ENCODE measurements at regions not wholly inside any gene's neighbourhood (a gene's known extent, or its start where the extent isn't known, plus 50 kb on each side); places are given as distances from the start of the nearest gene placed in this dataset.

DNA sequence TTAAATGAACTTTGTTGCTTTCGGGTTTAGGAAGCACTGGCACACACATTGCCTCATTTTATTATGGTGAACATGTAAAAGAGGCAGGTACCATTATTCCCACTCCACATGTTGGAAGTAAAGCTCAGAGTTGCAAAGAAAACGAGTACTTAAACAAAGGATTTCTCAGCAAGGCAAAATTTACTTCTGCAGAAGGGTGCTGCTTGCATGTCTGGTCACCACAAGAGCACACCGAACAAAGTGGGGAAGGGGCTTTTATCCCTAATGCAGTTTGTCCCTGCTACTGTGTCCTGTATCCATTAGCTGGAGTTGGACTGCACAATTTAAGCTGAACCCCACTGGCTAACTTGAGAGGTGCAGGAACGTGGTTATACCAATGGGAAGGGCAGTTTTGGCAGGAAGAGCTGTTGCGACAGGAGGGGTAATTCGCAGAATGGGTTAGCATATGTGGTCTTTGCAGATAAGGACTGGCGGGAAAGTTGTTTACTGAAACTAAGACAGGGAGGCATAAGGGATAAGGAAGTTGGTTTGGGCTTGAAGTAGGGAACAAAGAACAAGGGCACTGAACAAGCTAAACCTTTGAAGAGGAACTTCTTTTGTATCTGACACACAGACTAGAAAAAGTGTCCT is 545.5 kb downstream of the UQCRFS1 start:
- DNase-seq (ENCODE audit: low spot score in 2 of 2), result no peak
- Mint-ChIP-seq H3K4me3 (no peak overlapping the region), H3K27ac (no peak overlapping the region), H3K9me3 (peaks cover 27% of the 10 kb centered on the region), H3K36me3 (no peaks in the 10 kb centered on the region), H3K4me1 (no peaks in the 10 kb centered on the region)
- no peak for ATAC-seq

DNA sequence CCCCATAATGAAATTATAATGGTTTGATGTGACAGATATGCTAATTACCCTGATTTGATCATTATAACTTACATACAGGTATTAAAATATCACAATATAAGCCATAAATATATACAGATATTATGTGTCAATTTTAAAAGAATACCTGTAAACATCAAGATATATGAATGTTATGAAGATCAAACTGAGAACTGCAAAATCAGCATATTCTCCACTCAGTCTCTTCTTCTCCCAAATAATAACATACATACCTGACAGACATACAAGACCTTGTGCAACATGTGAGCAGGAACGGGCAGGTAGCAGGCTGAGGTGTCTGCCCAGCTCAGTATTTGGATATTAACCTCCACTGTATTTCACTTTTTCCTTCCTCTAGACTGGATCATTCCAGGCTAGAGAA is 547.2 kb downstream of the UQCRFS1 start:
- H3K27ac Mint-ChIP-seq, result no peak overlapping the region
- ATAC-seq, result no peak
- no peaks in the 10 kb centered on the region for H3K4me1 Mint-ChIP-seq
- no peak overlapping the region for H3K4me3 Mint-ChIP-seq
- no peaks in the 10 kb centered on the region for H3K36me3 Mint-ChIP-seq
- no peak for DNase-seq (ENCODE audit: low spot score in 2 of 2)
- peaks cover 25% of the 10 kb centered on the region for H3K9me3 Mint-ChIP-seq

DNA sequence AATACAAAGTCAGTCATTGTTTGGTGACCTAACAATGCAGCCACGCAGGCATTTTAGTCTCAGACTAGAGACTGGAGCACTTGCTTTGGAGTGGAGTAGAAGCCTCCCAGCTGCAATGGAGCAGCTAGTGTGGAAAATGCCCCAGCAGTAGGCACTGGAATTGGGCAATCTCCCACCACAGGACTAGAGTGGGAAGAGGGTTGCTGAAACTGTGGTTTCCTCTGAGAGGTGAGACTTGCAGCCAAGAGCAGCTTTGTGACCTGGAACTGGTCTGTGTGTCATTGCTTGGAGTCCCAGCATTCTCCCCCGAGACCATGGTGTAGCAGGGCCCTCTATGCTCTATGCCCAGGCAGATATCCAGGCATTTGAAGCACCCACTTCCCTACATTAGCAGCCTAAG is 556.3 kb downstream of the UQCRFS1 start:
- peaks cover 30% of the 10 kb centered on the region for H3K9me3 Mint-ChIP-seq
- H3K27ac Mint-ChIP-seq, result no peak overlapping the region
- no peak for ATAC-seq
- H3K4me1 Mint-ChIP-seq, result no peaks in the 10 kb centered on the region
- H3K4me3 Mint-ChIP-seq, result no peak overlapping the region
- H3K36me3 Mint-ChIP-seq, result no peaks in the 10 kb centered on the region
- DNase-seq (ENCODE audit: low spot score in 2 of 2), result no peak

DNA sequence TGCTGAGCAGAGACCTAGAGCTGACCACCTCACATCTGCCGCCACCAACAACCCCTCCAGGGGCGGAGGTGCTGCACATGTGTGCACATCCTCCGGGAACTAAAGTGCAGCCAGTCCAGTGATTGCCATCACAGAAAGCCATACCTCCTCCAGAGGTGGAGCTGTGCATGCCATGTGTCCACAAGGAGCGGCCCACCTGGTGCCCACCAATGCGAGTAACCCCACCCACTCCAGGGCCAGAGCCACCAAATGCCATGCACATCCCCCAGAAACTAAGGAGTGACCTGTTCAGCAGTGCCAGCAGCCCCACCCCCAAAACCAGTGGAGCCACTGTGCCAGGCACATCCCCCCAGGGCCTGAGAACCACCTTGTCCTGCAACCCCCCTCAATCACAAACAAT is 557.9 kb downstream of the UQCRFS1 start:
- no peaks in the 10 kb centered on the region for H3K4me1 Mint-ChIP-seq
- no peak overlapping the region for H3K4me3 Mint-ChIP-seq
- H3K36me3 Mint-ChIP-seq, result no peaks in the 10 kb centered on the region
- H3K27ac Mint-ChIP-seq, result no peak overlapping the region
- H3K9me3 Mint-ChIP-seq, result peaks cover 28% of the 10 kb centered on the region
- DNase-seq (ENCODE audit: low spot score in 2 of 2) (no peak), ATAC-seq (no peak)

DNA sequence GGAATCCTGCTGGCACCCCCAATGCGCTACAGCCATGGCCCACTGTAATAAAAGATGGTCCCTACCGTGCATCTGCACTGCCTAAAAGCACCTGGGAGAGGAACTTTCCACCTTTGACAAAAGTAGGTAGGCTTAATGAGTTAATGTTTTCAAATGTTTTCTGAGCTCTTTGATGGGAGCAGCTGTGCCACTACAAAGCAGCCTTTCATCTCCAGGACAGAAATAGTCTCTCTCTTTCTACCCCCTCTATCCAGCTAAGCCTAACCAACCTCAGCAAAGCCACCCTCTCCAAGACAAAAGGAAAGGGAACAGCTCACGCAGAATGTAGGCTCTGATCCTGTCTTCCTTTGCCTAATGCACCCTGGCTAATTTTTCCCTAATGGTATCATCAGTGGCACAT is 560.2 kb downstream of the UQCRFS1 start:
- no peak for DNase-seq (ENCODE audit: low spot score in 2 of 2)
- Mint-ChIP-seq H3K36me3 (no peaks in the 10 kb centered on the region), H3K4me1 (no peaks in the 10 kb centered on the region), H3K9me3 (peaks cover 18% of the 10 kb centered on the region), H3K4me3 (no peak overlapping the region), H3K27ac (no peak overlapping the region)
- ATAC-seq, result no peak

DNA sequence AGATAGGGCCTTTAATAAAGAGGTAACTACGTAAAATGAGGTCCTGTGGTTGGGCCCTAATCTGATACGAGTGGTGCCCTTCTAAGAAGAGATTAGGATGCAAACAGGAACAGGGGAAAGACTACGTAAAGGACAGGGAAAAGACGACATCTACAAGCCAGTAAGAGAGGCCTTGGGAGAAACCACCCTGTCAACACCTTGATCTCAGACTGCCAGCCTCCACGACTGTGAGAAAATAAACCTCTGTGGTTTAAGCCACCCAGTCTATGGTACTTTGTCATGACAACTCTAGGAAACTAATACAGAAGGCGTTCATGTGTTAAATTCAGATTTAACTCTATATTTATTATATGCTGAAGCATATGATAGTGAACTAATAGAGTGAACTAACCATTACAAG is 566.3 kb downstream of the UQCRFS1 start:
- Mint-ChIP-seq H3K4me3 (no peak overlapping the region), H3K4me1 (no peaks in the 10 kb centered on the region), H3K9me3 (peaks cover 2% of the 10 kb centered on the region), H3K36me3 (no peaks in the 10 kb centered on the region), H3K27ac (no peak overlapping the region)
- no peak for DNase-seq (ENCODE audit: low spot score in 2 of 2)
- ATAC-seq, result no peak

DNA sequence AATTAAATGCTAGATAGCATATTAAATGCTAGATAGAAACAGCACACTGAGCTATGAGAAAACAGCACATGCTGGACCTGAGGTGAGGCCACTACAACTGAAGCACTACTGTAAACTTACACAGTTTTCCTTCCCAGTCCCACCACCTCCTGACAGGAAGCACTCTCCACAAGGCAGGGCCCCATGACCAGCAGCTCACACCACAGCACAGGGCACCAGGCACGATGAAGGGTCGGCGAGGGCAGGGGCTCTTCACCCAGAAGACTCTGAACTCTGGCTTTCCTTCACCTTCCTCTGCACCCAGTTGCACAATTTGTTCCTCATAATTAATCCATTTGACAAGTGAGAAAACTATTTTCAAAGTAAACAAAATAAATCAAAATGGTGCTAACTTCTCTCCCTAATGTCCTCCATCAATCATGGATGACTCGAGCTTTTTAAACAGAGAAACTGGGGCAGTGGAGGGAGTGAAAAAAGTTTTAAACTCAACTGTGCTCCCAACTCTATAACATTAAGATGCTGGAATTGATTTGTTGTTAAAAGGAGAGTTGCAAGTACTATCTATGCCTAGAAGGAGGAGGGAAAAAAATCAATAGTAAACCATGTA is 568.7 kb downstream of the UQCRFS1 start:
- Mint-ChIP-seq H3K9me3 (no peaks in the 10 kb centered on the region), H3K36me3 (no peaks in the 10 kb centered on the region), H3K4me3 (no peak overlapping the region), H3K27ac (no peak overlapping the region), H3K4me1 (no peaks in the 10 kb centered on the region)
- DNase-seq (ENCODE audit: low spot score in 2 of 2) (no peak), ATAC-seq (no peak)

DNA sequence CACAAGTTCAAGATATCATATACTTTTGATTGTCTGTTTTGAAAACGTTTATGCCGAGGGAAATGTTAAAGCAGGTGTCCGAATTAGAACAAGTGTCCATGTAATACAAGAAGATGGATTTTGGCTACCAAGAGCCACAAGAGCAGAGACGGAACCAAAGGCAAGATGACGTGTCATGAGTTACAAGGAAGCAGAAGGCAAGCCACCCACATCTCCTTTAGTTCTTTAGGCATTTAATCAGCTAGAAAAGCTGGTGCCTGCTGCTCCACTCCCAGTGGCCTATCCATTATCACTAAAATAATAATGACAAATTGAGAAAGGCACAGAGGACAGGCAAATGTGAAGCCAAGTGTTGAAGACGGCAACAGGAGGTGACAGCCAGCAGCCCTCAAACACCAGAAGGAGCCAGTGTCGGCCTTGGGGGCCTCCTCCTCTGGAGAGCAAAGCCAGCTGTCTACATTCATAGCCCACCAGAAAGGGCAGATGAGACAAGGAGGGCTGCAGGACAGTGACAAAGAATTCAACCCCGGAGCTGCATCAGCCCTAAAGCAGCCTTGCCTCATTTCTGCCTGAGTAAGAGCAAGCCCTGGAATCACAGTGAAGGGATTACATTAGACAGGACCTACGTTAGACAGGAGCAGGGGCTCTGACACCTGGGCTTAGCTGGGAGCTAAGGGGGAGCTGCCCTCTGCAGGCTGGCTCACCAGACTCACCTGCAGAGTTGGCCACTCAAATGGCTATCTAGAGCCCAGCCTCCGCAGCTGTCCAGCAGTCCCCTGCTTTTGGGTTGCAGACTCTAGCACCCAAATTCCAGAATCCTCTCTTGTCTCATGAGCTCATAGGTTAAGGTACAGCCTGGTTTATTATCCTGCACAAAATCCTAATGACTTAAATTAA is 569.9 kb downstream of the UQCRFS1 start:
- ATAC-seq, result no peak
- Mint-ChIP-seq H3K27ac (no peak overlapping the region), H3K4me3 (no peak overlapping the region), H3K9me3 (no peaks in the 10 kb centered on the region), H3K4me1 (no peaks in the 10 kb centered on the region), H3K36me3 (no peaks in the 10 kb centered on the region)
- DNase-seq (ENCODE audit: low spot score in 2 of 2), result no peak

DNA sequence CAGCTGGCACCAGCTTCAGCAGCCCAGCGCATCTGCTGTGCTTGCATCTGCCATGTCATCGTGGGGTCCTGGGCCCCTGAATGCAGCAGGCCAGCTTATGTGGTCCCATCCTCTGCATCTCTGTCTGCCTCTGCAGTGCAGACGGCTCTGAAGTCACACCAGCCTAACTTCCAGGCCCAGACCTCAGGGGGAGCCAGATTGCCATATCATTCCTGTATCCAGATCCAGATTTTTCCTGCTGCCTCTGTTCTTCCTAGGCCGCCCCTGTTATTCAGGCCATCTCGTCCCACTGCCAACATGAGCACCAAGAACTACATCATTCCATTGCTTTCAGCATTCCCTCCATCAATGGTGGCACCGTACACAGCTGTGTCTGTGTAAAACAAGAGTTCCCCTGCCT is 571.6 kb downstream of the UQCRFS1 start:
- no peak overlapping the region for H3K27ac Mint-ChIP-seq
- ATAC-seq (no peak), DNase-seq (ENCODE audit: low spot score in 2 of 2) (no peak)
- H3K9me3 Mint-ChIP-seq, result no peaks in the 10 kb centered on the region
- no peaks in the 10 kb centered on the region for H3K36me3 Mint-ChIP-seq
- no peak overlapping the region for H3K4me3 Mint-ChIP-seq
- H3K4me1 Mint-ChIP-seq, result no peaks in the 10 kb centered on the region

DNA sequence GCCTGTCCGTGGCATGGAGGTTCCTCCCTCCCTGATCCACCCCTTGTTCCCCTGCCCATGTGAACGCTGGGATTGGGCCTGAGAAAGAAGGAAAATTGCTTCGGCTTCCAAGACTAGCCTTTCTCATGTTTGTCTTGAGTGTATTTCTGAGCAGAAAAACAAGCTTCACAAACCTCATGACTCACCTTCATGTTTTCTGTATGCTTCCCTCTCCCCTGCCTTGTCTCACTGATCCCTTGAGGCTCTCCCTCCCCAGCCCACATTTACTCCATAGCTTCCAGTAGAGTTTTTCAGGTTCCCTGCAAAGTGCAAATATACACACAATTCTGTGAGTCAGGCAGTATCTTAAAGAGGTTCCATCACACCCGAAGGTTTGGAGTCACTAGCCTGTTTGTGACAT is 572.4 kb downstream of the UQCRFS1 start:
- no peak for DNase-seq (ENCODE audit: low spot score in 2 of 2)
- Mint-ChIP-seq H3K27ac (no peak overlapping the region), H3K4me3 (no peak overlapping the region), H3K4me1 (no peaks in the 10 kb centered on the region), H3K36me3 (no peaks in the 10 kb centered on the region), H3K9me3 (no peaks in the 10 kb centered on the region)
- no peak for ATAC-seq

DNA sequence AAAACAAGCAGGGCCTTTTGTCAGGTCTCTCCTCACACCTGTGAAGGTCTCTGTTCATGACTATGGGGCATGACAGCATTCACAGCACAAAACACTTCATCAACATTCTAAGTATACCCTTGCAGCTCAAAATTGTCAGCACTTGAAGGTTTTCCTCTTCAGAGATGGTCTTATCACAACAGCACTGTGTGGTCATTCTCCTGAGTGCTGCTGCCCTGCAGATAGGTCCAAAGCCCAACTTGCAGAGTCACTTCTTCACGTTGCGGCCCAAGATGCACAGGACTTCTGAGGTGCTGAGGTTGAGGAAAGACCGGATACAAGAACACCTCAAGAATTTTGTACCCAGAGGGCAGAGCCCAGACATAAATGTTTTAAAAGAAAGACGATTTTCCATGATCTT is 574.5 kb downstream of the UQCRFS1 start:
- no peak for DNase-seq (ENCODE audit: low spot score in 2 of 2)
- Mint-ChIP-seq H3K4me3 (no peak overlapping the region), H3K27ac (no peak overlapping the region), H3K9me3 (no peaks in the 10 kb centered on the region), H3K4me1 (no peaks in the 10 kb centered on the region), H3K36me3 (no peaks in the 10 kb centered on the region)
- ATAC-seq, result no peak

DNA sequence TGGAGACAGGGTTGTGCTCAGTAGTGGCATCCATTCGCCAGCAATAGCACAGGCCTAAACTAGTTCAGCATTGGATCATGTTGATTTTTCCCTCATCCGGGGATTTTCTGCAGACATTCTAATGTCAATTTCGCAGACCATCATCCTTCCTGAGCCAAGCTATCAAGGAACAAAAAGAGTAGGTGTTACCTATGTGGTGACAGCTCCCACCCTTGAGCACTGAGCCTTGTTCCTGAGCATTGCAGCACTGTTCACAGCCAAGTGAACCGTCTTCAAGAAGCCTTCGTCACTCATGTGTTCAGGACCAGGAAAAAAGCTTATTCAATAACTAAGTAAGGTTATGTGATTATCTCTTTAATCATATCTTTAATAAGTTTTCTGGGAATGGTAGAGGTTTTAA is 576.2 kb downstream of the UQCRFS1 start:
- no peak for DNase-seq (ENCODE audit: low spot score in 2 of 2)
- no peaks in the 10 kb centered on the region for H3K36me3 Mint-ChIP-seq
- peaks cover 11% of the 10 kb centered on the region for H3K4me1 Mint-ChIP-seq
- no peaks in the 10 kb centered on the region for H3K9me3 Mint-ChIP-seq
- no peak overlapping the region for H3K27ac Mint-ChIP-seq
- no peak overlapping the region for H3K4me3 Mint-ChIP-seq
- no peak for ATAC-seq

DNA sequence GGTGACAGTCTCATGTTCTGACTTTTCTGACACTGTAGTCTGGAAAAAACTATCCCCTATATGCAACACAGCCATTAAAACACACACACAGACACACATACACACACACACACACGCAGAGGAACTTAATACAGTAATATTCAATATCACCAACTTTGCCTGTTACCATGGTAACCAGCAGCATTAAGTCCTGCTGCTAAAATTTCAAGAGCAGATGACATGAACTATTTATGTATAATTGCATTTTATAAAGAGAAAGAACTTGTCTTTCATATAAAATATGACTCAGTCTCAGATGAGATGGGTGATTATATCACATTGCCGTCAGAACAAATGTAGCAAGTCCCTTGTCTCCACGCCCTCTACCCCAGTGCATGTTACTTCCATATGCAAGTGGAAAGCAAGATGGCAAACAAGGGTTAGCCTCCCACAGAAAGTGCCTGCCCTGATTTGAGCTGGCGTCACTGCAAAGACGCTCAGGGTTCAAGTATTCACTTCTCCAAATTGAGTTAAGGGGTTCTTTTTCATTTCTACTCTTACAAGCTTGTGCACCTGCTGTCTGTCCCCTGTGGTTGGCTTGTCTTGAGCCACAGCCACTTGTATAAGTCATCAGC is 576.8 kb downstream of the UQCRFS1 start:
- Mint-ChIP-seq H3K4me1 (peaks cover 11% of the 10 kb centered on the region), H3K27ac (no peak overlapping the region), H3K4me3 (no peak overlapping the region), H3K9me3 (peaks cover 3% of the 10 kb centered on the region), H3K36me3 (no peaks in the 10 kb centered on the region)
- ATAC-seq (no peak), DNase-seq (ENCODE audit: low spot score in 2 of 2) (no peak)

DNA sequence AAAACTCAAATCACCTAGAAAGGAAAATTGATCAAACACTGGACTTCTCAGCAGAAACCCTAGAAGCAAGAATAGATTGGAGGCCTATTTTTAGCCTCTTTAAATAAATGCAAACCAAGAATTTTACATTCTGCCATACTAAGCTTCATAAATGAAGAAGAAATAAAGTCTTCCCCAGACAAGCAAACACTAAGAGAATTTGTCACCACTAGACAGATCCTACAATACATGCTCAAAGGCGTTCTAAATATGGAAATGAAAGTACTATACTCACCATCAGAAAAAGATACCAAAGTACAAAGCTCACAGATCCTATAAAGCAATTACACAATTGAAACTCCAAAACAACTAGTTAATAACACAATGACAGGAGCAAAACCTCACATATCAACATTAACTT is 578.1 kb downstream of the UQCRFS1 start:
- H3K27ac Mint-ChIP-seq, result no peak overlapping the region
- H3K4me3 Mint-ChIP-seq, result no peak overlapping the region
- DNase-seq (ENCODE audit: low spot score in 2 of 2) (no peak), ATAC-seq (no peak)
- H3K4me1 Mint-ChIP-seq, result peaks cover 11% of the 10 kb centered on the region
- no peaks in the 10 kb centered on the region for H3K36me3 Mint-ChIP-seq
- peaks cover 3% of the 10 kb centered on the region for H3K9me3 Mint-ChIP-seq

DNA sequence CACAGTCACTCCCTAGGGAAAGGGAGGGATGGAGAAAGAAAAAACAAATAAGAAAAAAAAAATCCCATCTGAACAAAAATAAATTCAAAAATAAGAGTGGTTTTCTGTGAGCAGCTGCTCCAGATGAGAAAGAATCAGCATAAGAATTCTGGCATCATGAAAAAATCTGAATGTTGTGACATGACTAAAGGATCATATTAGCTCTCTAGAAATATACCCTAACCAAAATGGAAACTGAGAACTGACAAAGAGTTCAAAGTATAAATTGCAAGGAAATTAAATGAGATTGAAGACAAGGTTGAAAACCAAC is 579.0 kb downstream of the UQCRFS1 start:
- peaks cover 6% of the 10 kb centered on the region for H3K9me3 Mint-ChIP-seq

More for the DNA sequence above, 579.0 kb downstream of the UQCRFS1 start:
- Mint-ChIP-seq H3K36me3 (no peaks in the 10 kb centered on the region), H3K27ac (no peak overlapping the region), H3K4me1 (peaks cover 11% of the 10 kb centered on the region), H3K4me3 (no peak overlapping the region)
- DNase-seq (ENCODE audit: low spot score in 2 of 2), result no peak
- ATAC-seq, result no peak
